GM18511 (cell line): ENCODE measurements at regions not wholly inside any gene's neighbourhood (a gene's known extent, or its start where the extent isn't known, plus 50 kb on each side); places are given as distances from the start of the nearest gene placed in this dataset.

Experiments used
- ATAC-seq: cut with Tn5 transposase; IDR thresholded peaks from one replicate; pipeline ENCODE4 v1.9.1; 2021; ENCODE audit warnings: mild to moderate bottlenecking, moderate library complexity; ENCODE audit not compliant: unreplicated experiment

GRCh38 chr5:124341066-124341858 lies 405.2 kb downstream of the ZNF608 start:
- ATAC-seq: no peak

- ATAC-seq: no peak
Measured at GRCh38 chr5:124337996-124338395, 408.4 kb downstream of the ZNF608 start.

- no peak for ATAC-seq
Measured at GRCh38 chr5:124333298-124333979, 413.0 kb downstream of the ZNF608 start.

- ATAC-seq: no peak
Measured at GRCh38 chr5:124332273-124332672, 414.2 kb downstream of the ZNF608 start.

GRCh38 chr5:124330595-124331220 lies 415.7 kb downstream of the ZNF608 start:
- ATAC-seq: no peak

- ATAC-seq: no peak
Measured at GRCh38 chr5:124328201-124328600, 418.2 kb downstream of the ZNF608 start.

GRCh38 chr5:124318661-124319060 lies 427.8 kb downstream of the ZNF608 start:
- ATAC-seq: no peak

- no peak for ATAC-seq
Measured at GRCh38 chr5:124317451-124317850, 429.0 kb downstream of the ZNF608 start.

- ATAC-seq: no peak
Measured at GRCh38 chr5:124315741-124316415, 430.6 kb downstream of the ZNF608 start.

- no peak for ATAC-seq
Measured at GRCh38 chr5:124310453-124310852, 436.0 kb downstream of the ZNF608 start.

GRCh38 chr5:124309241-124309980 lies 437.0 kb downstream of the ZNF608 start:
- ATAC-seq: no peak

GRCh38 chr5:124303366-124303765 lies 443.1 kb downstream of the ZNF608 start:
- no peak for ATAC-seq

GRCh38 chr5:124302533-124302932 lies 443.9 kb downstream of the ZNF608 start:
- ATAC-seq: no peak

GRCh38 chr5:124301850-124302249 lies 444.6 kb downstream of the ZNF608 start:
- ATAC-seq: no peak

GRCh38 chr5:124300815-124301621 lies 445.4 kb downstream of the ZNF608 start:
- ATAC-seq: no peak

- no peak for ATAC-seq
Measured at GRCh38 chr5:124297826-124298225, 448.6 kb downstream of the ZNF608 start.

- ATAC-seq: no peak
Measured at GRCh38 chr5:124292322-124292855, 454.1 kb downstream of the ZNF608 start.

- ATAC-seq: no peak
Measured at GRCh38 chr5:124289641-124290311, 456.7 kb downstream of the ZNF608 start.

- ATAC-seq: no peak
Measured at GRCh38 chr5:124289130-124289529, 457.3 kb downstream of the ZNF608 start.
